H1 (cell line): ENCODE measurements at regions not wholly inside any gene's neighbourhood (a gene's known extent, or its start where the extent isn't known, plus 50 kb on each side); places are given as distances from the start of the nearest gene placed in this dataset.

Experiments
- ATF2 ChIP-seq: IDR thresholded peaks from 2 replicates; pipeline ENCODE4 v1.6.1; 2012; ENCODE audit warnings: low read length, inconsistent platforms
- EZH2 ChIP-seq: fragments of 200-600 bp; sonication (generic); IDR thresholded peaks from 2 replicates; pipeline ENCODE4 v1.7.1; 2012; ENCODE audit warnings: low read depth, mild to moderate bottlenecking, moderate library complexity, low read length, inconsistent platforms; ENCODE audit not compliant: severe bottlenecking
- GABPA ChIP-seq: IDR thresholded peaks from 2 replicates; pipeline ENCODE4 v1.6.1; 2011; ENCODE audit warnings: mild to moderate bottlenecking, low read length, moderate library complexity, borderline replicate concordance; ENCODE audit not compliant: insufficient read depth
- HDAC2 ChIP-seq, 2 experiments: fragments of 300-600 bp in 1 of 2; sonication (generic) in 1 of 2; IDR thresholded peaks; 2 replicates each; pipeline ENCODE4 v1.6.1; 2011 to 2012; ENCODE audit warnings: low read depth in 2 of 2, low read length in 2 of 2, mild to moderate bottlenecking in 2 of 2, moderate library complexity in 2 of 2, borderline replicate concordance in 1 of 2, inconsistent platforms in 1 of 2
- POLR2A ChIP-seq, 2 experiments: IDR thresholded peaks; 1 replicate in 1 of 2; 2 replicates in 1 of 2; pipeline ENCODE4 v1.6.1; 2011; ENCODE audit warnings: low read depth in 2 of 2, low read length in 2 of 2, mild to moderate bottlenecking in 2 of 2; ENCODE audit errors: control extremely low read depth in 1 of 2
- RFX5 ChIP-seq: IDR thresholded peaks from 2 replicates; pipeline ENCODE4 v1.6.1; 2011; ENCODE audit warnings: low read depth, low read length, improper control_type of control experiment, borderline replicate concordance
- ZNF274 ChIP-seq: IDR thresholded peaks from 2 replicates; pipeline ENCODE4 v1.7.0; 2012; ENCODE audit warnings: low read length, borderline replicate concordance; ENCODE audit errors: extremely low read depth
- TF ChIP-seq, protein P1 (sequence below): IDR thresholded peaks from 2 replicates; pipeline ENCODE4 v1.6.1; 2012; ENCODE audit warnings: inconsistent platforms

GRCh38 chr3:144295613-144296012 lies 324.0 kb downstream of the DIPK2A start:
- no peak for TF ChIP-seq GABPA
- TF ChIP-seq RFX5 = no peak
- TF ChIP-seq POLR2A (IDR thresholded peaks at IDR 0.05; ENCODE audit: control extremely low read depth in 1 of 2, low read depth in 2 of 2, low read length in 2 of 2) = no peak
- TF ChIP-seq EZH2 = no peak
- TF ChIP-seq ZNF274 = no peak
- no peak for TF ChIP-seq HDAC2 (IDR thresholded peaks at IDR 0.05; ENCODE audit: borderline replicate concordance in 1 of 2, low read depth in 2 of 2, low read length in 2 of 2)
- TF ChIP-seq, protein P1, sequence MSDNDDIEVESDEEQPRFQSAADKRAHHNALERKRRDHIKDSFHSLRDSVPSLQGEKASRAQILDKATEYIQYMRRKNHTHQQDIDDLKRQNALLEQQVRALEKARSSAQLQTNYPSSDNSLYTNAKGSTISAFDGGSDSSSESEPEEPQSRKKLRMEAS = no peak
- no peak for TF ChIP-seq ATF2
